GM21528 (cell line): ENCODE measurements at regions not wholly inside any gene's neighbourhood (a gene's known extent, or its start where the extent isn't known, plus 50 kb on each side); places are given as distances from the start of the nearest gene placed in this dataset.

Experiments
- ATAC-seq: cut with Tn5 transposase; IDR thresholded peaks from one replicate; pipeline ENCODE4 v1.9.1; 2021; ENCODE audit warnings: mild to moderate bottlenecking, moderate library complexity; ENCODE audit not compliant: unreplicated experiment, low FRiP score

GRCh38 chr11:32200136-32200847, 109.4 kb downstream of the RCN1 start:
- no peak for ATAC-seq

DNA sequence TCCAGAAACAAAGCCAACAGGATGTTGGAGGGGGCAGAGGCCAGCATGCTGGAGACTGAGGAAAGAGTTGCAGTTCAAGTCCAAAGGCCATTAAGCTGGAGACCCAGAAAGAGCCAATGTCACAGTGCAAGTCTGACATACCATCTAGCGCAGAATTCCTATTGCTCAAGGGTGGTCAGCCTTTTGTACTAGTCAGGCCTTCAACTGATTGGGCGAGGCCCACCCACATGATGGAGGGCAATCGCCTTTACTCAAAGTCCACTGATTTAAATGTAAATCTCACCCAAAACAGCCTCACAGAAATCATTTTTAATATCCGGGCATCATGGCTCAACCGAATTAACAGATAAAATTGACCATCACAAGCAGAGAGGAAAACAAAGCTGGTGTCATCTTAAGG, 113.9 kb downstream of the RCN1 start:
- ATAC-seq: no peak

GRCh38 chr11:32210556-32210955, 119.7 kb downstream of the RCN1 start:
- no peak for ATAC-seq

- ATAC-seq: no peak
Observed at GRCh38 chr11:32213223-32213622, 122.3 kb downstream of the RCN1 start.

DNA sequence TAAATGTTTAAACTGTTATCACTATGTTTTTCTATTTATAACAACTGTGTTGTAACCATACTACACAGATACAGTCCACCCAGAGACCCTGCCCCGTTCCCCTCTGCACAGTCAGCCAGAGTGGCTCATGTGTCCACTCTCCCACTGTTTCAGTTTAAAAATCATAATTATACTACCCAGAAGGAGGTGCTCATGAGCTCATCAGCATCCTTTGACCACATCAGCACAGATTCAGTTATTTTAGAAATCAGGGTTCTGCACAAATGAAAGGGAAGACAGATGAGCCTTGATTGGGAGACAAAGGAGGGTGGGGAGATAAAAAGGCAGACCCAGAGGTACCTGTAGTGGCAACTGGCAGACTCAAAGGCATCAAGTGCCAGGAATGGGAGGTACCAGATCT, 124.3 kb downstream of the RCN1 start:
- no peak for ATAC-seq

DNA sequence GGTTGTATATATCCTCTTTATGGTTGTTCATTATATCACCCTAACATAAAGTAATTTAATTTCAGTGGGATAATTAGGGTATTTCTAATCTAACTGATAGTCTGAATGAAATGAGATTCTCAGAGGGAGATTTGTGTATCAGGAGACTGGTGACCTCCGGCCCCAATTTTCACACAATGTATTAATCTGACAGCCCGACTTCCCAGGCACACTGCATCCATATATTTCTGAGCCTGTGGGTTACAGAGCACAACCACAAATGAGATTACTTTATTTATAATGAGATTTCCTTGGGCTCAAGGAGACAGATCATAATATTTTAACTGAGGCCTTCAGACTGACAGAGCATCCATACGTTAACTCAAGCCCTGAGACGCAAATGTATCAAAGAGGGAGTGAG, 125.9 kb downstream of the RCN1 start:
- ATAC-seq: no peak

DNA sequence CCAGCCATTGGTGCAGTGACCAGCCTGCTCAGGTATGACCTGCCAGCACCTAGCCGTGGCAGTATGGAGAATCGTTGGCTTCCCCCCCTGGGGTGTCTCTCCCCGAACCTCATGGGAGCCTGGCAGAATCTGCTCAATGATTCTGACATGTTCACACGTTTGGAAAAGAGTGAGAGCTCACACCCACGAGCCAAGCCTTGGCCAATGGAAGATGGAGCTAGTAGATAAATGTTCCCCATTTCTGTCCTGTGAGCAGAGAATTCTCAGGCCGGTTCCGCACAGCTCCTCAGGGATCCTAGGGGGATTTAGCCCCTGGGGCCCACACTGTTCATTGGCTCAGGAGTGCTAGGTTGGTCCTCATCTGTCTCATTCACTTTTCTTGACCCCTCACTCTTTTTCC, 128.4 kb downstream of the RCN1 start:
- no peak for ATAC-seq

DNA sequence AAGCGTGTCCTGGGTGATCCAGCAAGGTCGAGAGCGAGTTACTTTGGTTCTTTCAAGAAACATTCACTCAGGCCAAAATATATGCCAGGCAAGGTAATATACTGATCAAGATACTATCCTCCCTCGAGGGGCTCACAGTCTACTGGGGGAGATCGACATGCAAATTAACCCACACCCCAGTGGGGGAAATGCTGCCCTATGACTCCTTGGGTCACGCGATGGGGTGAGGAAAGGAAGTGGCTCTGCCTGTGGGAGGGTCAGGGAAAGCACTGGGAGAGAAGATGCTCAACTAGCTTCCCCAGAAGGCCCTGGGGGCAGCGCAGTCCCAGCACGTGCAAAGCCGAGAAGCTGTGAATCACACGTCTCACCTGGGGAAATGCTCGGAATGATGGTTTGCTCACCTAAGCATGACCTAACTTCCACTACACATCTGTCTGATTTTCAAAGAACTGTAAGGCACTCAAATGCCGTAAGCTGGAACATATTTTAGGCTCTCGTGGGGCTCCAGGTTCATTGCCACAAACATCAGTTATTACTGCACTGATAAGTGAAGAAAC, 130.7 kb downstream of the RCN1 start:
- no peak for ATAC-seq

DNA sequence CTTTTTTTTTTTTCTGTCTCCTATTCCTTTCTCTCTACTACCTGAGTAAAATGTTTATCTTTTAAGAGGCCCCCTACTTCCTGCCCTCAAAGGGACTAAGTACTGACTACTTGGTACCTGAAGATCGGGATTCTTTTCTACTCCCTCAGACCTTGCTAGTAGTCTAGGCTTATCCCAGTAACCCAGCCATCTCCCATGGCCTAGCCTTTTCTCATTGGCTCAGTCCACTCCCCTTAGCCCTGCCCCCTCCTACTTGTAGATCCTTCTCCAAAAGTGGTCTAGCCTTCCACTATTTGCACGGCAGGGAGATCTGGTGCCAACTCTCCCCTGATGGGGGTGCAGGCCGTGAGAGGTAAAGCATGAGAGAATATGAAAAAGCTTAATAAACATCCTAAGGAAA, 133.7 kb downstream of the RCN1 start:
- no peak for ATAC-seq

DNA sequence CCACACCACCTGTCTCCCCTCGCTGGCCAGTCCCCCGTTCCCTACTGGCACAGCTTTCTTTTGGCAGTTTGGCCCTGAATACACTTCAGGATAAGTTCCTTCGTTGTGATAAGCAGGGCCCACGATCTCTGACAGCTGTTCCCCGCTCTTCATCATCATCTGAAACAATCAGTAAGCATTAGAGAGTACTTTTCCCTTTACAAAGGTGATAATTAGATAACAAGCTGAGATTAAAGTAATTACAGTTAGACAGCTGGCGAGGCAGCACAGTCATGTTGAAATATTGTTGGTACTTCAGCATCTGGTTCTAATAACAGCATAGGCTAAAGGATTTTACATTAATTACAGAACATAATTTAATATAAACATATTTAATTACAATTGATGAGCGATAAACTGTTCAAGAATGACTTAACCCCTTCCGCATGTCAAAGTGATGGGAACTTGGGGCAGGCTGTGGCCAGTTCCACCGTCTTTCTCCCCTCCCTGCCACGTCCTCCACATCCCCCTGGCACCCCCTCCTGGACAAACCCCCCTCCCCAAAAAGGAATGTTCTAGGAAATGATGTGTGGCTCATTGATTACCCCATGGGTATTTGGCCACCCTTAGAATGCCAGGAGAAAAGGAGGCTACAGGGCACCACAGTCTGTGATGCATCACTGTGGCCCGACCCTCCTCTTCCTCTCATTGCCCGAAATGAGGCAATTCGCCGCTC, 134.9 kb downstream of the RCN1 start:
- ATAC-seq: no peak

DNA sequence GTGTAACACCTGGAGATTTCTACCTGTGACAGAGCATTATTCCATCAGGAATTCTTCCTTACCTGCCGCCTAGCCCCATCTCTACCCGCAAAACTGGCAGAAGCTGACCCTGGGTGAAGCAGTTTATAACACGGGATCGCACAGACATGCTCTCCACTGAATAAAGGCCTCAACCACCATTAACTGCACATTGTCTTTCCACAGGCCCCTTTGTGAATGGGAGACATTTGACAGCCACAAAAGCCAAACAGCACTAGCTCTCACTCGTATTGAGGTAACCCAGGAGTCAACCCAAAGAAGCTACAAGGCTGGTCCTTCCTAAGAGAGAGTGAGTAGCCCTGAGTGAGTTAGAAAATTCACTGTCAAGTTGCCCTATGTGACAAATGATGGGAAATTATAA, 135.6 kb downstream of the RCN1 start:
- no peak for ATAC-seq

GRCh38 chr11:32229576-32230240, 138.8 kb downstream of the RCN1 start:
- no peak for ATAC-seq

DNA sequence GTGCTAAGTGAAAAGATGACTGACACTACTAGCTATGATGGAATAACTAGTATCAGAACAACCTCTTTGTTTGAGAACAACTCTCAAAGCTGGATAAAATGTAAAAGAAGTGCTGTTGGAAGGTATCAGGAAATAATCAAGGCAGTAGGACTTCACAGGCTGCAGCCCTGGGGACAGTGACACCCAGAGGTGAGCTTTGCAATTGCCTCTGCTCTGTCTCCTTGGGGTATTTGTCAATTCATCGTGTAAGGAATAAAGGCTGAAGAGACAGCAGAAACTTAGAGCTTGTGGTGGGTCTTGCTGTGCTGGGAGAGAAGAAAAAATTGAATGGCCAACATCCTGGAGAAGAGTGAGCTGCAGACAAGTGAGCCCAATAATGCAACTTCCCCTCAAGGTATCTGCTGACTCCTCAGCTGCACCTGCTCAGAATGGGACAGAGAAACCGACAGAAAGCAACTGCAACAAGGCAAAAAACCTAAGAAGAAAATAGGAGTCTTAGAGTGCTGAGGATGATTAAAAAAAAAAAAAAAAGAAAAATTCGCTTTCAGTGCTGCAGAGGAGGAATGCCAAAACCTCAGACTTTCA, 141.1 kb downstream of the RCN1 start:
- ATAC-seq: no peak

DNA sequence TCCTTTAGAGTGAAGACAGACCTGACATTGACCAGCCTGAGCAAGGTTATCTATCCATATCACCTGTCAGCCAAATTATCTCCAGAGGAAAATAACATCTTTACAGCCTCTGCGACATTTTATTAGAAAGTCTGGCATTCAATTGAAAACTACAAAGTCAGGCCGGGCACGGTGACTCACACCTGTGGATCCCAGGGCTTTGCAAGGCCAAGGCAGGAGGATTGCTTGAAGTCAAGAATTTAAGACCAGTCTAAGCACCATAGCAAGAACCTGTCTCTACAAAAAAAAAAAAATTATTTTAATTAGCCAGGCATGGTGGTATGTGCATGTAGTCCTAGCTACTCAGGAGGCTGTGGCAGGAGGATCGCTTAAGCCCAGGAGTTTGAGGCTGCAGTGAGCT, 141.6 kb downstream of the RCN1 start:
- no peak for ATAC-seq

- ATAC-seq: no peak
Observed at GRCh38 chr11:32233276-32233675, 142.4 kb downstream of the RCN1 start.

GRCh38 chr11:32233928-32234327, 143.1 kb downstream of the RCN1 start:
- ATAC-seq: no peak

GRCh38 chr11:32244453-32244852, 153.6 kb downstream of the RCN1 start:
- ATAC-seq: no peak

DNA sequence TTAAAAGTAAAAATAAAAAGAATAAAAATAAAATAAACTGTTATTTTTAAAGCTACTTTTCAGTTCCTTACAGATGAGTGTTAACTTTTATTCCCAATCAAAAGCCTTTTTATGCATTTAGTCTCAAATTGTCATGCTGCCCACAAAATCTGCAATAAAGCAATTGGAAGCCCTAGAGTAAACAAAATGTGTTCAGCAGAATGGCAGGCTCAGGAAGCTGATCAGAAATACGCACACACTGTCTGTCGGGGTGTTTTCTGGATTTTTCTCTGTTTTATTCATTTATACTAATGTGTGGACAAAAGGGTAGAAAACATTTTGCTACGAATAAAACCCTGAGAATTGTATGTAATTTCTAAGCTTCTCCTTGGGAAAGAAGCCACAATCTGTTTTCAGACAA, 162.8 kb downstream of the RCN1 start:
- ATAC-seq: no peak

DNA sequence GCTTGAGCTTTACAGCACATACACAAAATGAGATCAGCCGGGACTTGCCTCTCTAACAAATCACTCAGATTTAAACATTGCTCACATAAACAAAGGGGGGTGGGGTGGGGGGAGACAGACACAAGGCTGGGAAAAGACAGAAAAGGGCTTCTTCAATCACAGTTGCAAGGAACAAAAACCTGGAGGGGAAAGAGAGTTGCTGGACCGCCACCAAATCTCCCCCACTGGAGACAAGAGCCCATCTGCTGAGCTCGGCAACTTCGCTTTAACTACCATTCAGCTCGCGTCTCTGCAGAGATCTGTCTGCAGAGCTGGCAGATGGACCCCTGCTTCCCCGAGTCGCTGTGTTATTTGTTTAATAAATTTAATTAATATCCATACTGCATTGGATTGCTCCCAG, 165.0 kb downstream of the RCN1 start:
- no peak for ATAC-seq

DNA sequence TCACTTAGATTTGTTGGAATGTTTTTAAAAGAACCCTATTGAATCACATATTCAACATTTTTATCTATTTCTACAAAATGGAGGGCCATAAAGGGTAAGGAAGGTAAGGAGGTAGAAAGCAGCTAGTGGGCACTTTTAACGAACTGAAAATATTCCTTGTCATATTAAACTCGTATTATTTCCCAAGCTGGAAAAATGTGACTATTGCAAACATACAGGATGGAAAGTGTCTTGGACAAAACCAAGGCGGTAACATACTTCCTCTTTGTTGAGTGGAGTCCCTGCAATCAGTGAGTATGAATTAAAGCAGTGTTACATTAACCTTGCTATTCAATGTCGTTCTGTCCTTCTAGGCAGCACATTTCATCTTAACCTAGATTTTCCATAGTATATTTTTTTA, 165.6 kb downstream of the RCN1 start:
- ATAC-seq: no peak

GRCh38 chr11:32259641-32260081, 168.8 kb downstream of the RCN1 start:
- peak; percentile 93 for ATAC-seq
